ENCODE measurements at regions not wholly inside any gene's neighbourhood (a gene's known extent, or its start where the extent isn't known, plus 50 kb on each side); places are given as distances from the start of the nearest gene placed in this dataset.
"Not testable (repeated sequence)": the region's sequence is repeated elsewhere in the genome, so short reads cannot be mapped to it uniquely, and the experiment has no call there.

DNA sequence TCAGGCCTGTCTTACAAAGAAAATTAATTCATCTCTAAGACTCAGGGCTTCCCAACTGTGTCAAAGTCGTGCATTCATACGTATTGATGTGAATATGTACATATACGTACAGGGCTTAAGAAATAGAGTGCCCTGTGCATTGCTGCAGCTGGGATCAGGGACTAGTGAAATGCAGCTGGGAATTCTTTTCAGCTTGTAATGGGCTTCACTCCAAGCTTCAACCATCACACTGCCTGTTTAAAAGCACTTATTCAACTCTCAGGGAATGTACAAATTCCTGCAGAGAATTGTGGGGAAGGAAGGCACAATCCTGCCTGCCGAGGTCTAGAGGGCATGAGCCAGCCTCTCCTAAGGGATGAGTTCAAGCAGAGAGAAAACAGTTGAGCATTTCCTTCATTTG lies 59.6 kb upstream of the MAN2A1 start:
- no peak for DNase-seq

DNA sequence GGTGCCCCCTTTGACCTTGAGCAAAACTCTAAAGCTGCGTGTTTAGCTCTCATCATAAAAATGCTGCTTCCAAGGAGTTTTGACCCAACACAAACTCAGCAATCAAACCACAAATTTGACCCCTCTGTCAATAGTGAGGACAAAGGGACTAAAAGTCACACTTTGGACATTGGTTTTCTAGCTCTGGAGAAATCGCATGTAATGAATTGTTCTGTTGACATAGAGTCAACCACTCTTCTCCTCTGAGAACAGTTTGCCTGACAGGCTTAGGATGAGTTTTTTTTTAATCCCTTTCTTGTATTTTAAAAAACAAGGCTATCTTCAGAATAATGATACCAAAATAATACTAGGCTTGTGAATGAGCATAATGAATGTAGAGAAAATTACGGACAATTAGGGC lies 61.1 kb upstream of the MAN2A1 start:
- DNase-seq: no peak

DNA sequence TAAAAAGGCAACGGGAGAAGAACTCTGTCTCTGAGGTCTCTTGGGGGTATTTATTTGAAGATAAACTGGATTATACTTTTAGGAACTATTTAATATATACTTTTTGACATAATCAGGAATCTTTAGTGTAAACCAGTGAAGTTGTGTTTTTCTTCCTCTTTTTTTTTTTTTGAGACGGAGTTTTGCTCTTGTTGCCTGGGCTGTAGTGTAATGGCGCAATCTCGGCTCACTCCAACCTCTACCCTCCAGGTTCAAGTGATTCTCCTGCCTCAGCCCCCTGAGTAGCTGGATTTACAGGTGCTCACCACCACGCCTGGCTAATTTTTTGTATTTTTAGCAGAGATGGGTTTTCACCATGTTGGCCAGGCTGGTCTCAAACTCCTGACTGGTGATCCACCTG lies 68.5 kb upstream of the MAN2A1 start:
- not testable (repeated sequence) for DNase-seq

DNA sequence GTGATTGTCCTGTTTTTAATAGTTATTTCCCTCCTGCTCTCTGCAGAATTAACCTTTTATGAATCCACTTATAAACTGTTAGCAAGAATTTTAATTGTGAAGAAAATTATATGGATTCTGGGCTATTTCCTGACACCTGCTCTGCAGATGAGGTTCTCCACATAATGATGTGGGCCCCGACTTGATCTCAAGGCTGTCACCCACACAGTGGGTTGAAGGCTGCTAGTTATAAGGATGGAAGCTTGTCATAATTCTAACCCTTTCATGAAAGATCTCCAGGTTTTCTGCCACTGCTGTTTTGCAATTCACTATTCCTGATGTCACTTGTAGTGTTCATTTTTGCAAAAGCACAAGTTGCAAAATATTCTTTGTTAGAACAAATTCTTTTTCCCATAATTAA lies 69.1 kb upstream of the MAN2A1 start:
- no peak for DNase-seq

DNA sequence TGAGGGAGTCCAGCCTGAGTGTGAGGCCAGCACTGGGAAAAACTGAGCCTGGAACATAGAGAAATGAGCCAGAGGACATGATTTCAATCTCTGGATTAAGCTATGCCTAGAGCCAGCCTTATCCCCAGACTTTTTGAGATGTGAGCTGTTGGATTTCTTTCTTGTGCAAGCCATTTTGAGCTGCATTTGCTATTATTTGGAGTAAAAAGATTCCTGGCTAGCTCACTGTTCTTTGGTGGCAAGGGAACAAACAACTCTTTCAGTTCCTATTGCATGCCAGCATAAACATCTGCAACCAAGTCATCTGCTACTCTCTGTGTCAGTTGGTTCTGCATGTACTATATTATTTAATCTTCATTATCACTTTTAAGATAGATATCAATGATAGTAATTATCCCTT lies 70.1 kb upstream of the MAN2A1 start:
- no peak for DNase-seq

DNA sequence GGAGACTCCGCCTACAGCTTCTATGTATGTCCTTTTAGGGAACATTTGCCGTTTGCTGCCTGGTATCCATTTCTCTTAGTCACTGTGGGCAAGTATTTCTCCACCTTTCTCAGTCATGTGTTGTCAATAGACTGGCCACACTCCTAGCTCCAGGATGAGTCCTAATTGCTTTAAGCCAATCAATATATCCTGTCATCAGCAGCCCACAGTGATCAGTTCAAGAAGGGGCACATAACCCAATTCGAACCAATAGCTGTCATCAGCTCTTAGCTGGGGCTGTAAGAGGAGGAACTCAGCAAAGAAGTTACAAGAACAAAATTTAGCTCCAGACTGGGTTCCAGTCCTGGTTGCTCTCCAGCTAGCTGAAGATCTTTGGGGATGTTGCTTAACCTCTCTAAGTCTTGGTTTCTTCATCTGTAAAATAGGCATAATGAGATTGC lies 70.7 kb upstream of the MAN2A1 start:
- DNase-seq: no peak

DNA sequence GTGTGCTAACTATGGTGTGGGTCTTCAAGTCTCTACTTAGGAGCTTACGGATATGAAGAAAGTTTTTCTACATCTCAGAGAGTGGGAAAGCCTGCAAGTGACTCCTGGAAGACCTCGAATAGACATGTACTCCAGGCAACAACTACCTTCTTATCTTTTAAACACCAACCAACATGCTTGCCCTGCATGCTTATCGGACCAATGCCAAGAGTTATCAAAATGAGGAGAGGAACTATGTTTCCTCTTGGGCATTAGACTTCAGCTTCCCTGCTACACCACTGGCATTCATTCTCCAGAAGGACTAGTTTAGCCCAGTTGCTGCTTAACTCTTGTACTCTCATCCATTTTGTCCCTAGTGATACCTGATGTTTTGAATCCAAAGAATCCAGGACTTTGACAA lies 74.7 kb upstream of the MAN2A1 start:
- DNase-seq: no peak

DNA sequence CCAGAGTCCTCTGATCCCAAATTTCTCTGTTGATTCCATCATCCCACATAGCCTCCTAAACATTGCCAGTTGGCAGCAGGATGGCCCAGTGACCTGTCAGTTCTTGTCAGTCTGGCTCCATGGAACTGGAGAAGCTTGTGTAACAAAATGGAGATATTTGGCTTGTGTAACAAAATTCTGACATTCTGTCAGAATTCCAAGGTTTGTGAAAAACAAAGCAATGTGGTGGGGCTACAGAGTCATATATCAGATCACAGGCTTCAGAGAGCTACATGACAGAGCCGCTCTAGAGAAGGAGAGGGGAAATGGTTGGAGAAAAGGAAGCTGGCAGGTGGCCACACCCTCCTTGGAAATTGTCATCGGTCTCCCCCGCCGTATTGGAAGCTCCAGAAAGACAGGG lies 75.4 kb upstream of the MAN2A1 start:
- DNase-seq: no peak

DNA sequence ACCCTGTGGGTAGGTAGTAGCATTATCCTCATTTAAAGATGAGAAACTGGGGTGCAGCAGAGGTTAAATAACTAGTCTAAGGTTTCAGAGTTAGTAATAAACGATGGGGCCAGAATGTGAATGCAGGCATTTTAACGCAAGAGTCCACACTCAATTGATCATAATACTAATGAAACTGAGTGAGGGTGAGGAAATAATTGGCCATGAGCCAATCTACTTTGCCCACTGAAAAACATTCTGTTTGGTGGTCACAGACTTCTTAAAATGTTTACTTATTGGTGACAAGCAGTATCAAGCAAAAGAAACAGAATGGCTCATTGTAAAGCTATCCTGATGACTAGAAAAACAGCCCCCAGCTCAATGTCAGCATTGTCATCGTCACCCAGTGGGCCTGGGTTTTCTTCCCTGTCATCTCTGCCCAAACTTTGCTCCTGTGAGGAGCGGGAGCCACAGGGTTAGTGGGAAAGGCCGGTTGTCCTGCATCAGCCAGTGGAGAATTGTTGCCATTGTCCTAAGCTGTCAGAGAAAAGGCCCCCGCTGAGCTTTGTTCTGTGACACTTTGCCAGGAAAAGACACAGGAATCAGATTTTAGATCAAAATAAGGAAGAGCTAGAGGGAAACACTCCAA lies 77.3 kb upstream of the MAN2A1 start:
- DNase-seq: no peak

DNA sequence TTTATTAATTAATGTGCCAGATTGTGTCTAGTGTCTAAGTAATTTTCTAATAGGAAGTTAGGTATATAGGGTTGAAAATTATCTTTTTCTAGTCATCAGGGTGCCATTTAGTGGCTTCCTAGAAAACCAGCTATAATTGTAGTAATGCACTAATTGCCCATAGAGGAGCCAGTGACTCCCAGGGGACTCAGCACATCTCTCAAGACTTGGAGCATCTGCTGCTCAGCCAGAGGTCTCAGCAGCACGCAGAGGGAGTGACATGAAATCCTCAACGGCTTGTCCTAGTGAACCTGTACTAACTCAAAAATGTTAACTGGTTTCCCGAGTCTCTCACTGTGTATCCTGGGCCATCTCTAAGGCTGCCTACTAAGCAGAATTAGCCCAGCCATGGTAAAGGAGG lies 78.2 kb upstream of the MAN2A1 start:
- no peak for DNase-seq

DNA sequence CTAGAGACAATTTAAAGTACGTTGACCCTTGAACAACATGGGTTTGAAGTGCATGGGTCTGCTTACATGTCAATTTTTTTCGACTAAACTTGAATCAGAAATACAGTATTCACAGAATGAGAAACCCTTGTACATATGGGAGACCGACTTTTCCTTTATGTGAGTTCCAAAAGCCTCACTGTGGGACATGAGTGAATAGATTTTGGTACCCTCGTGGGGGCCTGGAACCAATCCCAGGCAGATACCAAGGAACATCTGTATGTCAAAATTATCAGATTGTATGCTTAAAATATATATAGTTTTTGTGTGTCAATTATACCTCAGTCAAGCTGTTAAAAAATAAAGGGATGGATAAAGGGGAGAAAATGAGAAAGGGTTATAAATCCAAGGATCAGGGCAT lies 78.7 kb upstream of the MAN2A1 start:
- DNase-seq: no peak

DNA sequence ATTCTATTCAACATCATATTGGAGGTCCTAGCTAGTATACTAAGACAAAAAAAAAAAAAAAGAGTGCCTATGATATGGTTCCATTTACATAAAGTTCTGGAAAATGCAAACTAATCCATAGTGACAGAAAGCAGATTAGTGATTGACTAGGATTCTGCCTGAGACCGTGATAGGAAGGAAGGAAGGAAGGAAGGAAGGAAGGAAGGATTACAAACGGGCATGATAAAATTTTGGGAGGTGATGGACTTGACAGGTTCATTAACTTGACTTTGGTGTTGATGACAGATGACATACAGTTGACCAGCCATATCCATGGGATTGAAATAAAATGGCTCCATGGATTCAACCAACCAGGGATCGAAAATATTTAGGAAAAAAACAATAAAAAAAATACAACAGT lies 79.1 kb upstream of the MAN2A1 start:
- no peak for DNase-seq

DNA sequence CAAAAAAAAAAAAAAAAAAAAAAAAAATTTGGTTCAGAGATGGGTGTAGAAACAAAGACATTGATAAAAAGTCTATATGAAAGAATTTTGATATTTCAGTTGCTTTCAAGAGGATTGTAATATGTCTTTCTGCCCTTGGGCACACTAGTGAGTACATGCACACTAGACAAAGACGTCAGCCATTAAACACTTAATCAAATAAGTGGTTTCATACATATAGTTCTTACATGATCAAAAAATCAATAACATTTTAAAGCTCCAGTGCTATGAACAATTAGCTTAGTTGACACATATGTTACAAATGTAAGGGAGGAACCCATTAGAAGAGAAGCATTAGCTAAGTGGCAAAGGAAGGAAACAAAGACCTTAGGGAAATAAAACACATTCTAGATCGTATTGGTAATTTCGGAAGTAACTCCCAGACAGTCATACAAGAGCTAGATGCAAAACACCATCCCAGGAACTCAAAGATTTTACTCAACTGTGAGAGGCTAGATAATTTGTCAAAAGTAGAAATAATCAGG lies 84.5 kb upstream of the MAN2A1 start:
- DNase-seq: no peak

DNA sequence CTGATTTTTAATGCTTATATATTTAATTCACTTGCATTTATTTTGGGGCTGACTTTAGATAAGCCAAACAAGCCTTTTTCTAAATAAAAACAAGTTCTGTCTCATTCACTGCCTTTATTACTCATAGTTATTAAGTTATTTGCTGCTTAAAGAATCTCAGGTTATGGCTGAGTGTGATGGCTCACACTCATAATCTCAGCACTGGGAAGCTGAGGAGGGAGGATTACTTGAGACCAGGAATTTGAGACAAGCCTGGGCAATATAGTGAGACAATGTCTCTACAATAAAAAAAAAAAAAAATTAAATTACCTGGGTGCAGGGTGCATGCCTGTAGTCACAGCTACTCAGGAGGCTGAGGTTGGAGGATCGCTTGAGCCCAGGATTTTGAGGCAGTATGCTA lies 85.0 kb upstream of the MAN2A1 start:
- DNase-seq: no peak

DNA sequence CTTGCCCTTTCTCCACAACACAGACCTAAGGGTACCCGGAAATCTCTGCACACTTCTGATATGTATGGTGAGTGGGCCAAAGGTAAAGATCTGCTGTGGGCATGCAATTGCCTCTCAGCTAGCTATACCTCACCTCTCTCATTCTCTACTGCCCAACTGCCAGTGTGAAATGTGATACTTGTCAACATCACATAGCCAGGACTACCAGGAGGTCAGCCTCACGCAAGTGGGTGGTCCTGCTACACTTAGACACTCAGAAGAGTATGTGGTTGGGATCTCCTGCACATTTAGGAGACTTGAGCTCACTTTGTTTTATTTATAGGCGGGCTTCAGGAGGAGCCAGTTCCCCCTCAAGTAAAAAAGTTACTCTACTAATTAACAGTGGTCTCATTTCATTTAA lies 88.0 kb upstream of the MAN2A1 start:
- DNase-seq: no peak

DNA sequence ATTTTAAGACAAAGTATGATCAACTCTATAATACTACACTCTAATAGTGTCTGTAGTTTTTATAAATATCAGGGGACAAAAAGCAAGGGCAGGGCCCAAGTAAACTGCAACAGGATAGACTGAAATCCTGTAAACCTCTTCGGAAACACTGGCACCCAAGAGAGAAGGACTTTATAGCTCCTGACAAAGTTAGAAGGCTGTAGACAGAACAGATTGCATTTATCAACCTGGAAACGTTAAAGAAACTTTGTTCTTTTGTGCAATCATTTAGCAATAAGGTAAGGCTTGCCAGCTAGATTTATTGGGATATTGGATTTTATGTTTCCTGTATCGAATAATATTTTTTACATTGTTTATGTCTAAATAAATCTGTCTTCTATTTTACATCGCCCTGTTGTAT lies 91.8 kb upstream of the MAN2A1 start:
- DNase-seq: no peak

DNA sequence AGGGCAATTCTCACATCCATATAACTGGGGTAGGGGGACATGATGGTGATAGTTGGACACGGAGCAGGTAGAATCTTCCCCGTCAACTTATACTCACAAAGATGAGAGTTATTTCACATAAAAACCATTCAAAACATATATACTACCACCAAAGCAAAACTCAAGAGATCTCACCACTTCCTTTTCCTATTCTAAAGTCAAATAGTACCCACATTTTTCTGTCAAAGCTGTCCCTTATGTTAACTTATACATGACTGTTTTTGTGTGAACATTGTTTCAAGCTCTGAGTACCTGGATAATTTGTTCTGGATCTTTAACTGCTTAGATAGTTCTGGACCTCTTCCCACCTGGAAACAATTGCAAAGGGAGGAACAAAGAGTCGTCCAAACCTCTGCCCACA lies 95.5 kb upstream of the MAN2A1 start:
- no peak for DNase-seq

DNA sequence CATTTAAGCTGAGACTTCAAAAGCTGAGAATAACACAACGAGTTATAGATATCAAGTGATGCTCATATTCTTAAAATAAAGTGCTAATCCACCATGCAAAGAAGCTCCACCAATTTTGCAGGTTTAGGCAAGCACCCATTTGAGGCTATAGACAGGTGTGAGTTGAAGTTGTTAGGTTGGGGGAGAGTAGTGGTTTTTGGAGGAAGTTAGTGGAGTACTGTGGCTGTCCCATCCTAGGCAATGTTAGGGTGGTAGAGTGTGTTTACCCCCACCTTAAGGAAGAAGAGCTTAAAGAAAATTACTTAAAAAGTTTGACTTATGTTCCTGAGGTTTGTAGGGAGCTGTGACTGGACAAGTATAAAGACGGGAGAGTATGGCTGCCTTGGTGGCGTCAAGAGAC lies 98.9 kb upstream of the MAN2A1 start:
- no peak for DNase-seq

DNA sequence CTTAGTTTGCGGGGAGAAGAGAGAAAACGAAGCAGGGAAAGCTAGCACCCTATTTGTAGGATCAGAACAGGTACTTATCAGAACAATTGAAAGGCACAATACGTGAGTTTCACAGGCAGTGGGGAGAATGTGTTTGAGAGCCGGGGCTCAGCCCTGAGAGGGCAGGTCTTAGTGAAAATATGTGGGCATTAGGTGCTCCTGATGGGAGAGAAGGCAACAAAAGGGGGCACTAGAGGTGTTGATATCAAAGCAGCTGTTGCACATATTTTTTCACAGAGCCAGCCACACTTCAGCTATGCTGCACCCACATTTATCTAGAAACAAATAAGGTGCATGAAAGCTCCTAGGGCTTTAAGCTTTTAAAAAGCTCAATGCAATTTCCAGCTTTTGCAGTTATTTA lies 99.7 kb upstream of the MAN2A1 start:
- no peak for DNase-seq

DNA sequence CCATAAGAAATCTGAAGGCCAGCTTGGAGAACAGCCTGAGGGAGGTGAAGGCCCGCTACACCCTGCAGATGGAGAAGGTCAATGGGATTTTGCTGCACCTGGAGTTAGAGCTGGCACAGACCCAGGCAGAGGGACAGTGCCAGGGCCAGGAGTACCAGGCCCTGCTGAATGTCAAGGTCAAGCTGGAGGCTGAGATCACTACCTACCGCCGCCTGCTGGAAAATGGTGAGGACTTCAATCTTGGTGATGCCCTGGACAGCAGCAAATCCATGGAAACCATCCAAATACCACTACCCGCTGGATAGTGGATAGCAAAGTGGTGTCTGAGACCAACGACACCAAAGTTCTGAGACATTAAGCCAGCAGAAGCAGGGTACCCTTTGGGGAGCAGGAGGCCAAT lies 100.5 kb upstream of the MAN2A1 start:
- no peak for DNase-seq

DNA sequence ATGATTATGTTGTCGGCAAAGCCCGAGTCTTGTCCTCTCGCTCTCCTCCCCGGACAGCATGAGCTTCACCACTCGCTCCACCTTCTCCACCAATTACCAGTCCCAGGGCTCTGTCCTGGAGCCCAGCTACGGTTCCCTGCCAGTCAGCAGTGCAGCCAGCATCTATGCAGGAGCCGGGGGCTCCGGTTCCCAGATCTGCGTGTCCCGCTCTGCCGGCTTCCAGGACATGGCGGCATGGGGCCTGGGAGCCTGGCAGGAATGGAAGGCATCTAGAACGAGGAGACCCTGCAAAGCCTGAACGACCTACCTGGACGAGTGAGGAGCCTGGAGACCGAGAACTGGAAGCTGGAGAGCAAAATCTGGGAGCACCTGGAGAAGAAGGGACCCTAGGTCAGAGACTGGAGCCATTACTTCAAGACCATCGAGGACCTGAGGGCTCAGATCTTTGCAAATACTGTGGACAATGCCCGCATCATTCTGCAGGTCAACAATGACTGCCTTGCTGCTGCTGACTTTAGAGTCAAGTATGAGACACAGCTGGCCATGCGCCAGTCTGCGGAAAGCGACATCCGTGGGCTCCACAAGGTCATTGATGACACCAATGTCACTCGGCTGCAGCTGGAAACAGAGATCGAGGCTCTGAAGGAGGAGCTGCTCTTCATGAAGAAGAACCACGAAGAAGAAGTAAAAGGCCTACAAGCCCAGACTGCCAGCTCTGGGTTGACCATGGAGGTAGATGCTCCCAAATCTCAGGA lies 101.3 kb upstream of the MAN2A1 start:
- no peak for DNase-seq

DNA sequence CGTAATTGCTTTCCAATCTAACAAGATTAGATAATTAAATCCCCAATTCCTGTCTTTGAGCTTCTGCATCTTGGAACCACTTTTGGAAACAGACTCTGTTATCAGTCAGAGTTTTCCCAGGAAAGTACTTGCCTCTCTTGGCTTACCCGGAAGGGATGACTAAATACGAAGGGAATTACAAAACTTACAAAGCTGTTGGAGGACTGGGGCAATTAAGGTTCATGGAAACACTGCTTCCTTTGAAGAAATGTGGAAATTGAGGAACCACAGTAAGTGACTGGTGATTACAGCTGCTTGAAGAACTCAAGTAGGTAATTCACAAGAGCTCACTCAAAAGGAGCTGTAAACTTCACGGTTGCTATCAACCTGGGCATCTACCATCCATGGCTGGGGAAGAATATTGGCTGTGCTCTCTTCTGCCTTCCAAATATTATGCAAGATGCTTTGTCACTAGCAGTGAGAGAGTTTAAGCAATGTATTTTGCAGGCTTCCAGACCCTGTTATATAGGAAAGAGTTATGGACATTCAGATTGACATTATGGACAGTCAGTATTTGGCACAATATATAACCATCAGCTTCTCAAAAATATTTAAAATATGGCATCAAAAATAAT lies 104.6 kb upstream of the MAN2A1 start:
- DNase-seq: no peak

DNA sequence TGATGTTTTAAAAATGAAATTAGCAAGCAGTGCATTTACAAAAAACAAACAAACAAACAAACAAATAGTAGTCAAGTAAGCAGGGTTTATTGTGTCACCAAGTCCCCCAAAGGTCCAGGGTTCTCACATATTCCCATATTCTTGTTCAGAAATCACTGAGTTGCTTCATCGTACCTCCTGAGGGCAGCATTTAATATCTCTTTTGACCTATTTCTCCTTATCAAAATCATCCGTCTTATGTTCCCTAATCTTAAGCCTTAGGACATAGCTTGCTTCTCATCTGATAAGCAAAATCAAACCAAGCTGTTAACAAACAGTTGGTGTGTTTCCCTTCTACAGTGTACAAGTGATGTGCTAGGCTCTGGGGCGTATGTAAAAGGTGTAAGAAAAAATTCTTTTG lies 109.5 kb upstream of the MAN2A1 start:
- no peak for DNase-seq

DNA sequence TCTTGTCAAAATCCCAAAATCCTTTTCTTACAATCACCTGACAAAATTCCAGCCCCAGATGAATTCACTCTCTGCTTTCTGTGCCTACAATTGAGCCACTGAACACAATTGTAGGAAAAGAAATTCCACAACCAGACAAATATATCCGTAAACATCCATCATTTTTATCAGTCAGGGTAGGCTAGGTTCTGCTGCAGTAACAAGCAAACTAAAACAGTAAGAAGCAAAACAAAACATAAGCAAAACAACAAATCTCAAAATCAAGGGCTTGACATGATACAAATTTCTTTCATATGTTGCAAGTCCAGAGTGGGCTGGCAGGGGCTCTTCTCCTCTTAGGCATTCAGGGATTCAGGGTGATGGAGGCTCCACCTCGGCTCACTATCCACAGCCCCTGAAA lies 114.2 kb upstream of the MAN2A1 start:
- no peak for DNase-seq
